Trophoblast cell (in vitro differentiated cells and primary cell): ENCODE measurements at regions not wholly inside any gene's neighbourhood (a gene's known extent, or its start where the extent isn't known, plus 50 kb on each side); places are given as distances from the start of the nearest gene placed in this dataset.

Experiments used
- DNase-seq, 2 donors: peaks; one replicate each; pipeline ENCODE4 v3.0.0-alpha.2; 2016
- H2AFZ ChIP-seq: 2 replicates; pipeline ENCODE4 v1.6.1; 2013; ENCODE audit warnings: low read length, moderate library complexity, mild to moderate bottlenecking; ENCODE audit not compliant: insufficient read depth, poor library complexity
- H2AK5ac ChIP-seq: 2 replicates; pipeline ENCODE4 v1.6.1; 2013; ENCODE audit warnings: mild to moderate bottlenecking, low read length
- H2BK120ac ChIP-seq: 2 replicates; pipeline ENCODE4 v1.6.1; 2013; ENCODE audit warnings: low read length, mild to moderate bottlenecking, moderate library complexity; ENCODE audit not compliant: insufficient read depth, poor library complexity
- H2BK12ac ChIP-seq: 2 replicates; pipeline ENCODE4 v1.6.1; 2013; ENCODE audit warnings: mild to moderate bottlenecking, low read length, moderate library complexity
- H2BK5ac ChIP-seq: 2 replicates; pipeline ENCODE4 v1.6.1; 2013; ENCODE audit warnings: low read length, low read depth, moderate library complexity, mild to moderate bottlenecking; ENCODE audit not compliant: poor library complexity
- H3K14ac ChIP-seq: 2 replicates; pipeline ENCODE4 v1.6.1; 2013; ENCODE audit warnings: mild to moderate bottlenecking, low read length
- H3K18ac ChIP-seq: 2 replicates; pipeline ENCODE4 v1.6.1; 2013; ENCODE audit warnings: mild to moderate bottlenecking, low read length
- H3K23ac ChIP-seq: 2 replicates; pipeline ENCODE4 v1.6.1; 2013; ENCODE audit warnings: low read length
- H3K27ac ChIP-seq: 2 replicates; pipeline ENCODE4 v1.5.1; 2013; ENCODE audit warnings: low read depth, mild to moderate bottlenecking, inconsistent platforms, low read length, moderate library complexity
- H3K27me3 ChIP-seq: 2 replicates; pipeline ENCODE4 v1.6.1; 2013; ENCODE audit warnings: inconsistent platforms, mild to moderate bottlenecking, low read length, moderate library complexity; ENCODE audit not compliant: insufficient read depth
- H3K36me3 ChIP-seq, 2 experiments: 1 replicate in 1 of 2; 2 replicates in 1 of 2; pipeline ENCODE4 v1.6.1; 2013; ENCODE audit warnings: low read length in 2 of 2, mild to moderate bottlenecking in 2 of 2, moderate library complexity in 1 of 2; ENCODE audit not compliant: insufficient read depth in 2 of 2, control insufficient read depth in 1 of 2
- H3K4ac ChIP-seq: 2 replicates; pipeline ENCODE4 v1.6.1; 2013; ENCODE audit warnings: low read depth, mild to moderate bottlenecking, low read length, moderate library complexity
- H3K4me1 ChIP-seq, 2 experiments: 1 replicate in 1 of 2; 2 replicates in 1 of 2; pipeline ENCODE4 v1.6.1; 2013; ENCODE audit warnings: low read length in 2 of 2, mild to moderate bottlenecking in 2 of 2, moderate library complexity in 1 of 2; ENCODE audit not compliant: insufficient read depth in 2 of 2, control insufficient read depth in 1 of 2
- H3K4me2 ChIP-seq: 2 replicates; pipeline ENCODE4 v1.6.1; 2013; ENCODE audit warnings: inconsistent platforms, mild to moderate bottlenecking, low read length, moderate library complexity
- H3K4me3 ChIP-seq: 2 replicates; pipeline ENCODE4 v1.5.1; 2013; ENCODE audit warnings: mild to moderate bottlenecking, low read depth, low read length, inconsistent platforms
- H3K79me1 ChIP-seq: one replicate; pipeline ENCODE4 v1.6.1; 2013; ENCODE audit warnings: low read length
- H3K79me2 ChIP-seq: 2 replicates; pipeline ENCODE4 v1.6.1; 2013; ENCODE audit warnings: low read length, mild to moderate bottlenecking; ENCODE audit not compliant: control insufficient read depth, insufficient read depth, poor library complexity
- H3K9ac ChIP-seq: 2 replicates; pipeline ENCODE4 v1.6.1; 2013; ENCODE audit warnings: mild to moderate bottlenecking, low read length
- H3K9me3 ChIP-seq: 2 replicates; pipeline ENCODE4 v1.6.1; 2013; ENCODE audit warnings: low read depth, mild to moderate bottlenecking, control low read depth, inconsistent platforms, low read length; ENCODE audit not compliant: insufficient read depth
- H4K12ac ChIP-seq: 2 replicates; pipeline ENCODE4 v1.6.1; 2013; ENCODE audit warnings: low read depth, mild to moderate bottlenecking, low read length, moderate library complexity
- H4K8ac ChIP-seq: 2 replicates; pipeline ENCODE4 v1.6.1; 2013; ENCODE audit warnings: low read depth, mild to moderate bottlenecking, low read length, moderate library complexity
- H4K91ac ChIP-seq: one replicate; pipeline ENCODE4 v1.6.1; 2013; ENCODE audit warnings: low read depth, mild to moderate bottlenecking, low read length, moderate library complexity
- WGBS: extraction: QIAGEN DNeasy Blood & Tissue Kit; methylation state at CpG from one replicate; pipeline ENCODE4 v1.1.7; 2013; ENCODE audit warnings: missing lambda C conversion rate; ENCODE audit not compliant: insufficient read length, insufficient coverage; ENCODE audit errors: extremely low coverage; 5-methylcytosine and 5-hydroxymethylcytosine counted together

- H3K4me1 ChIP-seq, result peaks cover 2 to 4% of the 10 kb centered on the region in 2 experiments
- no peak overlapping the region for H3K4ac ChIP-seq
- no peak overlapping the region for H3K9ac ChIP-seq
- no peak overlapping the region for H3K27ac ChIP-seq
- DNase-seq, result no peak
- H3K4me2 ChIP-seq, result no peak overlapping the region
- H3K79me2 ChIP-seq, result no peaks in the 10 kb centered on the region
- H2BK5ac ChIP-seq, result no peak overlapping the region
- no peak overlapping the region for H2AK5ac ChIP-seq
- no peak overlapping the region for H3K23ac ChIP-seq
- no peaks in the 10 kb centered on the region for H3K27me3 ChIP-seq
- no peak overlapping the region for H4K91ac ChIP-seq
- peaks cover 4% of the 10 kb centered on the region for H3K79me1 ChIP-seq
- H2AFZ ChIP-seq, result no peak overlapping the region
- no CpG with 5 or more reads among the region's 2 CpGs for WGBS
- no peak overlapping the region for H4K12ac ChIP-seq
- no peak overlapping the region for H3K4me3 ChIP-seq
- no peak overlapping the region for H4K8ac ChIP-seq
- no peaks in the 10 kb centered on the region for H3K9me3 ChIP-seq
- H3K14ac ChIP-seq, result no peak overlapping the region
- no peaks in the 10 kb centered on the region for H3K36me3 ChIP-seq
- H2BK12ac ChIP-seq, result no peak overlapping the region
- H3K18ac ChIP-seq, result no peak overlapping the region
- H2BK120ac ChIP-seq, result no peak overlapping the region
These were observed 235.2 kb upstream of the RAB4A start for GRCh38 chr1:229035748-229036082.

GRCh38 chr1:229037806-229038405, 233.0 kb upstream of the RAB4A start:
- Histone ChIP-seq H3K79me2 (no peaks in the 10 kb centered on the region), H2AK5ac (no peak overlapping the region), H4K91ac (peak overlapping the region; percentile 77), H3K4me3 (no peak overlapping the region), H3K9ac (no peak overlapping the region), H4K12ac (no peak overlapping the region), H3K79me1 (peaks cover 4% of the 10 kb centered on the region), H3K14ac (no peak overlapping the region), H3K4ac (no peak overlapping the region), H3K18ac (no peak overlapping the region), H4K8ac (peak overlapping the region; percentile 40), H2BK120ac (no peak overlapping the region), H3K4me2 (no peak overlapping the region), H2BK5ac (peak overlapping the region; percentile 72), H3K27ac (peak overlapping the region; percentile 56), H3K23ac (no peak overlapping the region), H3K4me1 (peaks cover 2% of the 10 kb centered on the region in 2 experiments), H3K36me3 (no peaks in the 10 kb centered on the region), H3K9me3 (no peaks in the 10 kb centered on the region), H2BK12ac (peak overlapping the region; percentile 59), H3K27me3 (no peaks in the 10 kb centered on the region), H2AFZ (no peak overlapping the region)
- no peak for DNase-seq
- WGBS, result no CpG with 5 or more reads among the region's 4 CpGs

DNA sequence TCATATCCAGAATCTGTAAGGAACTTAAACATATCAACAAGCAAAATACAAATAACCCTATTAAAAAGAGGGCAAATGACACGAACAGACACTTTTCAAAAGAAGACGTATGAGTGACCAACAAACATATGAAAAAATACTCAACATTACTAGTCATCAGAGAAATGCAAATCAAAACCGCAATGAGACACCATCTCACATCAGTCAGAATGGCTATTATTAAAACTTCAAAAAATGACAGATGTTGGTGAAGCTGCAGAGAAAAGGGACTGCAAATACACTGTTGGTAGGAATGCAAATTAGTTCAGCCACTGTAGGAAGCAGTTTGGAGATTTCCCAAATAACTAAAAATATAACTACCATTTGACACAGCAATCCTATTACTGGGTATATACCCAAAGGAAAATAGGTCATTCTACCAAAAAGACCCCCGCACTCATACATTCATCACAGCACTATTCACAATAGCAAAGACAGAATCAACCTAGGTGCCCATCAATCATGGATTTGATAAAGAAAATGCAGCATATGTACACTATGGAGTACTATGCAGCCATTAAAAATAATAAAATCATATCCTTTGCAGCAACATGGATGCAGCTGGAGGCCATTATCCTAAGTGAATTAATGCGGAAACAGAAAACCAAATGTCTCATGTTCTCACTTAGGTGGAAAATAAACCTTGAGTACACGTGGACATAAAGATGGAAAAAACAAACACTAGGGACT, 230.1 kb upstream of the RAB4A start:
- WGBS, result no CpG with 5 or more reads among the region's 6 CpGs
- Histone ChIP-seq H3K27me3 (no peaks in the 10 kb centered on the region), H3K36me3 (no peaks in the 10 kb centered on the region), H3K4me3 (no peak overlapping the region), H4K12ac (no peak overlapping the region), H2AK5ac (no peak overlapping the region), H3K4ac (no peak overlapping the region), H3K4me1 (peaks cover 2% of the 10 kb centered on the region in 2 experiments), H2AFZ (no peak overlapping the region), H2BK12ac (no peak overlapping the region), H3K79me1 (peaks cover 4% of the 10 kb centered on the region), H2BK5ac (no peak overlapping the region), H3K23ac (no peak overlapping the region), H3K14ac (no peak overlapping the region), H3K79me2 (no peaks in the 10 kb centered on the region), H3K18ac (no peak overlapping the region), H3K9me3 (no peaks in the 10 kb centered on the region), H3K27ac (no peak overlapping the region), H4K91ac (no peak overlapping the region), H3K4me2 (no peak overlapping the region), H2BK120ac (no peak overlapping the region), H4K8ac (no peak overlapping the region), H3K9ac (no peak overlapping the region)
- DNase-seq, result no peak

GRCh38 chr1:229041946-229042345, 229.0 kb upstream of the RAB4A start:
- Histone ChIP-seq H3K27ac (no peak overlapping the region), H2BK5ac (no peak overlapping the region), H3K79me2 (no peaks in the 10 kb centered on the region), H3K9me3 (no peaks in the 10 kb centered on the region), H3K4me2 (no peak overlapping the region), H3K14ac (no peak overlapping the region), H3K4me1 (peaks cover 2% of the 10 kb centered on the region in 2 experiments), H2AFZ (no peak overlapping the region), H4K8ac (no peak overlapping the region), H3K18ac (no peak overlapping the region), H4K12ac (no peak overlapping the region), H4K91ac (no peak overlapping the region), H2AK5ac (no peak overlapping the region), H3K23ac (no peak overlapping the region), H3K4ac (no peak overlapping the region), H3K36me3 (no peaks in the 10 kb centered on the region), H3K4me3 (no peak overlapping the region), H2BK120ac (no peak overlapping the region), H3K27me3 (no peaks in the 10 kb centered on the region), H3K9ac (no peak overlapping the region), H2BK12ac (no peak overlapping the region), H3K79me1 (peaks cover 4% of the 10 kb centered on the region)
- DNase-seq, result no peak
- WGBS, result no CpG with 5 or more reads among the region's 9 CpGs
